ENCODE measurements at regions not wholly inside any gene's neighbourhood (a gene's known extent, or its start where the extent isn't known, plus 50 kb on each side); places are given as distances from the start of the nearest gene placed in this dataset.

GRCh38 chrX:39777623-39778025 lies 320.1 kb downstream of the BCOR start:
- no peak for TF ChIP-seq POLR2A (IDR thresholded peaks at IDR 0.05)
- TF ChIP-seq CTCF (IDR thresholded peaks at IDR 0.05) = no peak
- no peak for TF ChIP-seq EP300 (IDR thresholded peaks at IDR 0.05)
